Right lobe of liver (tissue), 6 donors: ENCODE measurements at regions not wholly inside any gene's neighbourhood (a gene's known extent, or its start where the extent isn't known, plus 50 kb on each side); places are given as distances from the start of the nearest gene placed in this dataset.

Source experiments
- ATAC-seq, 4 donors: fragments of 200-7000 bp; cut with Tn5 transposase; one replicate each; pipeline ENCODE4 v1.9.1; 2020; ENCODE audit warnings: mild to moderate bottlenecking in 4 of 4, moderate library complexity in 4 of 4
- DNase-seq, 3 donors: peaks; one replicate each; pipeline ENCODE4 v3.0.0-alpha.2; 2020
- H3K27ac ChIP-seq, 3 donors: fragments of 200-600 bp; one replicate each; pipeline ENCODE4 v1.8.0; 2022
- H3K27me3 ChIP-seq, 2 donors: fragments of 200-600 bp; one replicate each; pipeline ENCODE4 v1.8.0; 2022
- H3K36me3 ChIP-seq, 4 donors: fragments of 200-600 bp; sonication (generic) in 1 of 4; one replicate each; pipeline versions ENCODE4 v1.5.1 to v1.8.0; 2017 to 2022; ENCODE audit warnings: control low read depth in 1 of 4
- H3K4me1 ChIP-seq, 4 donors: fragments of 200-600 bp; sonication (generic) in 1 of 4; one replicate each; pipeline versions ENCODE4 v1.5.1 to v1.8.0; 2017 to 2022; ENCODE audit warnings: control low read depth in 1 of 4
- H3K4me3 ChIP-seq, 3 donors: fragments of 200-600 bp; one replicate each; pipeline ENCODE4 v1.8.0; 2022
- H3K9me3 ChIP-seq, 4 donors: fragments of 200-600 bp; sonication (generic) in 1 of 4; one replicate each; pipeline versions ENCODE4 v1.5.1 to v1.8.0; 2017 to 2022; ENCODE audit warnings: control low read depth in 1 of 4
- POLR2A ChIP-seq: fragments of 450-650 bp; IDR thresholded peaks from one replicate; pipeline ENCODE4 v1.6.1; 2017; ENCODE audit warnings: antibody characterized with exemption, mild to moderate bottlenecking
- WGBS: methylation state at CpG from one replicate; pipeline ENCODE4 v1.1.6; 2018; ENCODE audit warnings: low coverage, low lambda C conversion rate; ENCODE audit not compliant: insufficient coverage; ENCODE audit errors: missing lambda C conversion rate; 5-methylcytosine and 5-hydroxymethylcytosine counted together
- intact Hi-C, 2 donors: fragments of 100-400 bp; cut with DNase I; formaldehyde crosslinking; loops; one replicate each; pipeline versions ENCODE4 v1.11.2 to v1.14.1; 2022
- TF ChIP-seq, protein P1 (sequence below), 4 donors: fragments of 200-600 bp in 3 of 4; fragments of 450-650 bp in 1 of 4; IDR thresholded peaks; one replicate each; pipeline versions ENCODE4 v1.5.1 to v1.8.0; 2016 to 2022; ENCODE audit warnings: antibody characterized with exemption in 4 of 4, mild to moderate bottlenecking in 2 of 4
- donor health status: DM: no; HTN: yes; CAD: no.
- donor health status: DM: no; HTN: no; CAD: no.
- donor health status: DM: no; HTN: no; CAD: no.
- donor health status: DM: no; HTN: yes; CAD: no.
- donor health status: DM: no; HTN: yes; CAD: no.

GRCh38 chr1:90831910-90832309, 114.8 kb upstream of the BARHL2 start:
- no peak for DNase-seq
- H3K9me3 ChIP-seq: no peaks in the 10 kb centered on the region
- ATAC-seq: no peak
- H3K4me1 ChIP-seq: no peaks in the 10 kb centered on the region
- 58% methylated on average over 8 of the region's 8 CpGs for WGBS
- H3K36me3 ChIP-seq: no peaks in the 10 kb centered on the region
- no peak overlapping the region for H3K4me3 ChIP-seq
- TF ChIP-seq, protein P1, sequence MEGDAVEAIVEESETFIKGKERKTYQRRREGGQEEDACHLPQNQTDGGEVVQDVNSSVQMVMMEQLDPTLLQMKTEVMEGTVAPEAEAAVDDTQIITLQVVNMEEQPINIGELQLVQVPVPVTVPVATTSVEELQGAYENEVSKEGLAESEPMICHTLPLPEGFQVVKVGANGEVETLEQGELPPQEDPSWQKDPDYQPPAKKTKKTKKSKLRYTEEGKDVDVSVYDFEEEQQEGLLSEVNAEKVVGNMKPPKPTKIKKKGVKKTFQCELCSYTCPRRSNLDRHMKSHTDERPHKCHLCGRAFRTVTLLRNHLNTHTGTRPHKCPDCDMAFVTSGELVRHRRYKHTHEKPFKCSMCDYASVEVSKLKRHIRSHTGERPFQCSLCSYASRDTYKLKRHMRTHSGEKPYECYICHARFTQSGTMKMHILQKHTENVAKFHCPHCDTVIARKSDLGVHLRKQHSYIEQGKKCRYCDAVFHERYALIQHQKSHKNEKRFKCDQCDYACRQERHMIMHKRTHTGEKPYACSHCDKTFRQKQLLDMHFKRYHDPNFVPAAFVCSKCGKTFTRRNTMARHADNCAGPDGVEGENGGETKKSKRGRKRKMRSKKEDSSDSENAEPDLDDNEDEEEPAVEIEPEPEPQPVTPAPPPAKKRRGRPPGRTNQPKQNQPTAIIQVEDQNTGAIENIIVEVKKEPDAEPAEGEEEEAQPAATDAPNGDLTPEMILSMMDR (IDR thresholded peaks at IDR 0.05): no peak
- no peak for TF ChIP-seq POLR2A
- intact Hi-C loops: no loop called here
- H3K27me3 ChIP-seq: no peaks in the 10 kb centered on the region
- H3K27ac ChIP-seq: no peak overlapping the region

DNA sequence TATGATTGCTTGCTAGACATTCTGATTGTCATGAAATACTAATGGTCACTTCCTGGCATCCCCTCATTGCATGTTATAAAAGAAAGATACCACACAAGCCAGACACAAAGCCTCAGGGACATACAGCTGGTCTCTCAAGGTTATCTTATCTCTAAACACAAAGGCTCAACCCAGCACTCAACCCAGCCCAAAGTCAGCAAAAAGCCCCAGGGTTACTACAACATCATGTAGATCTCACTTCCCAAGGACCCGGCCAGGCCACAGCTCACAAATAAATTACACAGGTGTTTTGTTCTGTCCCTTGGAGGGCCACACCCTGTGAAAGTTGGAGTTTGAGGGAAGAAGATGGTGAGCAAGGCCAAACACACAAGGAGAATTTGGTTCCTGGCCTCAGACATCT, 109.7 kb upstream of the BARHL2 start:
- no peak overlapping the region for H3K4me3 ChIP-seq
- H3K36me3 ChIP-seq: no peaks in the 10 kb centered on the region
- H3K27me3 ChIP-seq: no peaks in the 10 kb centered on the region
- H3K27ac ChIP-seq: no peak overlapping the region
- no peaks in the 10 kb centered on the region for H3K4me1 ChIP-seq
- TF ChIP-seq, protein P1 (IDR thresholded peaks at IDR 0.05): no peak
- TF ChIP-seq POLR2A: no peak
- intact Hi-C loops: no loop called here
- H3K9me3 ChIP-seq: no peaks in the 10 kb centered on the region
- no peak for ATAC-seq
- 40% methylated on average over 1 of the region's 1 CpG for WGBS
- DNase-seq: no peak

GRCh38 chr1:90826024-90826423, 108.9 kb upstream of the BARHL2 start:
- Histone ChIP-seq H3K27me3 (no peaks in the 10 kb centered on the region), H3K9me3 (no peaks in the 10 kb centered on the region), H3K36me3 (no peaks in the 10 kb centered on the region), H3K4me1 (no peaks in the 10 kb centered on the region), H3K27ac (no peak overlapping the region), H3K4me3 (no peak overlapping the region)
- TF ChIP-seq, protein P1 (IDR thresholded peaks at IDR 0.05): no peak
- TF ChIP-seq POLR2A: no peak
- no peak for ATAC-seq
- no peak for DNase-seq
- intact Hi-C loops: no loop called here
- WGBS: 77% methylated on average over 13 of the region's 13 CpGs

DNA sequence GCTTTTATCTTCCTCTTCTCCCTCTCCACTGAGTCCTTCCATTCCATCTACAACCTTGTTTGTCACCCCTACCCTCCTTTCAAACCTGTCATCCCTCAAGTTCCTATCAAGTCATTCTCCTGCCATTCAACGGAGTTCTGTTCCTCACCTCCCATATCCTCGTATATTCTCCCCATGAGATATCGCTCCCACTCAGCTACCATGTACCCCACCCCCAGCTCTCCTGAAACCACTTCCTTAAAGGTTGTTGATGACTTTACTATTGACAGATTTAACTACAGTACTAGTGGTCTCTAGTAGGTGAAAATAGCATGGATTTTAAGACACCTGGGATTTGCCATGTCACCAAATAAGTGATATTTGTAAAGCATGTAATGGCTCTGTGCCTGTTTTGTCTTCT, 107.4 kb upstream of the BARHL2 start:
- Histone ChIP-seq H3K9me3 (no peaks in the 10 kb centered on the region), H3K27me3 (no peaks in the 10 kb centered on the region), H3K27ac (no peak overlapping the region), H3K4me1 (no peaks in the 10 kb centered on the region), H3K36me3 (no peaks in the 10 kb centered on the region), H3K4me3 (no peak overlapping the region)
- DNase-seq: no peak
- TF ChIP-seq, protein P1 (IDR thresholded peaks at IDR 0.05): no peak
- no peak for TF ChIP-seq POLR2A
- 81% methylated on average over 3 of the region's 3 CpGs for WGBS
- ATAC-seq: no peak
- intact Hi-C loops: no loop called here

GRCh38 chr1:90823686-90824085, 106.6 kb upstream of the BARHL2 start:
- TF ChIP-seq, protein P1 (IDR thresholded peaks at IDR 0.05): no peak
- TF ChIP-seq POLR2A: no peak
- H3K27me3 ChIP-seq: no peaks in the 10 kb centered on the region
- intact Hi-C loops: no loop called here
- WGBS: 100% methylated on average over 1 of the region's 3 CpGs
- no peak overlapping the region for H3K4me3 ChIP-seq
- H3K9me3 ChIP-seq: no peaks in the 10 kb centered on the region
- no peak overlapping the region for H3K27ac ChIP-seq
- ATAC-seq (no peak), DNase-seq (no peak)
- H3K36me3 ChIP-seq: no peaks in the 10 kb centered on the region
- H3K4me1 ChIP-seq: no peaks in the 10 kb centered on the region
